H1 (cell line): ENCODE measurements at regions not wholly inside any gene's neighbourhood (a gene's known extent, or its start where the extent isn't known, plus 50 kb on each side); places are given as distances from the start of the nearest gene placed in this dataset.

ENCODE experiments used
- CEBPB ChIP-seq: IDR thresholded peaks from 2 replicates; pipeline ENCODE4 v1.6.1; 2012; ENCODE audit warnings: low read depth, low read length
- KDM4A ChIP-seq: IDR thresholded peaks from one replicate; pipeline ENCODE4 v1.7.1; 2012; ENCODE audit warnings: low read depth, mild to moderate bottlenecking, moderate library complexity, low read length, inconsistent platforms; ENCODE audit not compliant: severe bottlenecking
- RAD21 ChIP-seq, 2 experiments: IDR thresholded peaks in 1 of 2; conservative IDR thresholded peaks in 1 of 2; 2 replicates each; pipeline ENCODE4 v1.6.1; 2011; ENCODE audit warnings: low read depth in 2 of 2, low read length in 2 of 2, improper control_type of control experiment in 1 of 2, inconsistent platforms in 1 of 2, mild to moderate bottlenecking in 1 of 2, moderate library complexity in 1 of 2
- TF ChIP-seq, protein P1 (sequence below): fragments of 300-600 bp; sonication (generic); IDR thresholded peaks from 2 replicates; pipeline ENCODE4 v1.7.1; 2012; ENCODE audit warnings: low read length, moderate library complexity, mild to moderate bottlenecking, inconsistent platforms; ENCODE audit not compliant: insufficient replicate concordance
- TF ChIP-seq, protein P2 (sequence below), 3 experiments: IDR thresholded peaks; 1 replicate in 2 of 3; 2 replicates in 1 of 3; pipeline versions ENCODE4 v1.5.1 to v1.6.1; 2011; ENCODE audit warnings: low read length in 3 of 3, mild to moderate bottlenecking in 3 of 3, inconsistent platforms in 2 of 3, low read depth in 1 of 3, moderate library complexity in 1 of 3; ENCODE audit not compliant: insufficient read depth in 1 of 3; ENCODE audit errors: control extremely low read depth in 1 of 3

DNA sequence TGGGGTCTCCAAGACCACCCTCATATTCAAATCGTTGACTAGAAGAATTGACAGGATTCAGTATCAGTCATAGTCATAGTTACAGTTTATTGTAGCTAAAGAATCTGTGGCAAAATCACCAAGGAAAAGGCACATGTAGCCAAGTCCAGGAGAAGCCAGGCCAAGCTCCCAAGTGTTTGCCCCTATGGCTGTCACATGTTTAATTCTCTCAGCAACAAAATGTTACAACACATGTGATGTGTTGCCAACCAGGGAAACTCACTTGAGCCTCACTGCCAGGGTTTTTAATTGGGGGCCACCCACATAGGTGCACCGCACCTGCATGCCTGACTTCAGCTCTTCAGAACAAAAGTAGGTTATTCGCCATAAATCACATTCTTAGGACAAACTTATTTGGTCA, 1030.9 kb upstream of the CELF2 start (continued):
- TF ChIP-seq, protein P1, sequence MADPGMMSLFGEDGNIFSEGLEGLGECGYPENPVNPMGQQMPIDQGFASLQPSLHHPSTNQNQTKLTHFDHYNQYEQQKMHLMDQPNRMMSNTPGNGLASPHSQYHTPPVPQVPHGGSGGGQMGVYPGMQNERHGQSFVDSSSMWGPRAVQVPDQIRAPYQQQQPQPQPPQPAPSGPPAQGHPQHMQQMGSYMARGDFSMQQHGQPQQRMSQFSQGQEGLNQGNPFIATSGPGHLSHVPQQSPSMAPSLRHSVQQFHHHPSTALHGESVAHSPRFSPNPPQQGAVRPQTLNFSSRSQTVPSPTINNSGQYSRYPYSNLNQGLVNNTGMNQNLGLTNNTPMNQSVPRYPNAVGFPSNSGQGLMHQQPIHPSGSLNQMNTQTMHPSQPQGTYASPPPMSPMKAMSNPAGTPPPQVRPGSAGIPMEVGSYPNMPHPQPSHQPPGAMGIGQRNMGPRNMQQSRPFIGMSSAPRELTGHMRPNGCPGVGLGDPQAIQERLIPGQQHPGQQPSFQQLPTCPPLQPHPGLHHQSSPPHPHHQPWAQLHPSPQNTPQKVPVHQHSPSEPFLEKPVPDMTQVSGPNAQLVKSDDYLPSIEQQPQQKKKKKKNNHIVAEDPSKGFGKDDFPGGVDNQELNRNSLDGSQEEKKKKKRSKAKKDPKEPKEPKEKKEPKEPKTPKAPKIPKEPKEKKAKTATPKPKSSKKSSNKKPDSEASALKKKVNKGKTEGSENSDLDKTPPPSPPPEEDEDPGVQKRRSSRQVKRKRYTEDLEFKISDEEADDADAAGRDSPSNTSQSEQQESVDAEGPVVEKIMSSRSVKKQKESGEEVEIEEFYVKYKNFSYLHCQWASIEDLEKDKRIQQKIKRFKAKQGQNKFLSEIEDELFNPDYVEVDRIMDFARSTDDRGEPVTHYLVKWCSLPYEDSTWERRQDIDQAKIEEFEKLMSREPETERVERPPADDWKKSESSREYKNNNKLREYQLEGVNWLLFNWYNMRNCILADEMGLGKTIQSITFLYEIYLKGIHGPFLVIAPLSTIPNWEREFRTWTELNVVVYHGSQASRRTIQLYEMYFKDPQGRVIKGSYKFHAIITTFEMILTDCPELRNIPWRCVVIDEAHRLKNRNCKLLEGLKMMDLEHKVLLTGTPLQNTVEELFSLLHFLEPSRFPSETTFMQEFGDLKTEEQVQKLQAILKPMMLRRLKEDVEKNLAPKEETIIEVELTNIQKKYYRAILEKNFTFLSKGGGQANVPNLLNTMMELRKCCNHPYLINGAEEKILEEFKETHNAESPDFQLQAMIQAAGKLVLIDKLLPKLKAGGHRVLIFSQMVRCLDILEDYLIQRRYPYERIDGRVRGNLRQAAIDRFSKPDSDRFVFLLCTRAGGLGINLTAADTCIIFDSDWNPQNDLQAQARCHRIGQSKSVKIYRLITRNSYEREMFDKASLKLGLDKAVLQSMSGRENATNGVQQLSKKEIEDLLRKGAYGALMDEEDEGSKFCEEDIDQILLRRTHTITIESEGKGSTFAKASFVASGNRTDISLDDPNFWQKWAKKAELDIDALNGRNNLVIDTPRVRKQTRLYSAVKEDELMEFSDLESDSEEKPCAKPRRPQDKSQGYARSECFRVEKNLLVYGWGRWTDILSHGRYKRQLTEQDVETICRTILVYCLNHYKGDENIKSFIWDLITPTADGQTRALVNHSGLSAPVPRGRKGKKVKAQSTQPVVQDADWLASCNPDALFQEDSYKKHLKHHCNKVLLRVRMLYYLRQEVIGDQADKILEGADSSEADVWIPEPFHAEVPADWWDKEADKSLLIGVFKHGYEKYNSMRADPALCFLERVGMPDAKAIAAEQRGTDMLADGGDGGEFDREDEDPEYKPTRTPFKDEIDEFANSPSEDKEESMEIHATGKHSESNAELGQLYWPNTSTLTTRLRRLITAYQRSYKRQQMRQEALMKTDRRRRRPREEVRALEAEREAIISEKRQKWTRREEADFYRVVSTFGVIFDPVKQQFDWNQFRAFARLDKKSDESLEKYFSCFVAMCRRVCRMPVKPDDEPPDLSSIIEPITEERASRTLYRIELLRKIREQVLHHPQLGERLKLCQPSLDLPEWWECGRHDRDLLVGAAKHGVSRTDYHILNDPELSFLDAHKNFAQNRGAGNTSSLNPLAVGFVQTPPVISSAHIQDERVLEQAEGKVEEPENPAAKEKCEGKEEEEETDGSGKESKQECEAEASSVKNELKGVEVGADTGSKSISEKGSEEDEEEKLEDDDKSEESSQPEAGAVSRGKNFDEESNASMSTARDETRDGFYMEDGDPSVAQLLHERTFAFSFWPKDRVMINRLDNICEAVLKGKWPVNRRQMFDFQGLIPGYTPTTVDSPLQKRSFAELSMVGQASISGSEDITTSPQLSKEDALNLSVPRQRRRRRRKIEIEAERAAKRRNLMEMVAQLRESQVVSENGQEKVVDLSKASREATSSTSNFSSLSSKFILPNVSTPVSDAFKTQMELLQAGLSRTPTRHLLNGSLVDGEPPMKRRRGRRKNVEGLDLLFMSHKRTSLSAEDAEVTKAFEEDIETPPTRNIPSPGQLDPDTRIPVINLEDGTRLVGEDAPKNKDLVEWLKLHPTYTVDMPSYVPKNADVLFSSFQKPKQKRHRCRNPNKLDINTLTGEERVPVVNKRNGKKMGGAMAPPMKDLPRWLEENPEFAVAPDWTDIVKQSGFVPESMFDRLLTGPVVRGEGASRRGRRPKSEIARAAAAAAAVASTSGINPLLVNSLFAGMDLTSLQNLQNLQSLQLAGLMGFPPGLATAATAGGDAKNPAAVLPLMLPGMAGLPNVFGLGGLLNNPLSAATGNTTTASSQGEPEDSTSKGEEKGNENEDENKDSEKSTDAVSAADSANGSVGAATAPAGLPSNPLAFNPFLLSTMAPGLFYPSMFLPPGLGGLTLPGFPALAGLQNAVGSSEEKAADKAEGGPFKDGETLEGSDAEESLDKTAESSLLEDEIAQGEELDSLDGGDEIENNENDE = no peak
- TF ChIP-seq, protein P2, sequence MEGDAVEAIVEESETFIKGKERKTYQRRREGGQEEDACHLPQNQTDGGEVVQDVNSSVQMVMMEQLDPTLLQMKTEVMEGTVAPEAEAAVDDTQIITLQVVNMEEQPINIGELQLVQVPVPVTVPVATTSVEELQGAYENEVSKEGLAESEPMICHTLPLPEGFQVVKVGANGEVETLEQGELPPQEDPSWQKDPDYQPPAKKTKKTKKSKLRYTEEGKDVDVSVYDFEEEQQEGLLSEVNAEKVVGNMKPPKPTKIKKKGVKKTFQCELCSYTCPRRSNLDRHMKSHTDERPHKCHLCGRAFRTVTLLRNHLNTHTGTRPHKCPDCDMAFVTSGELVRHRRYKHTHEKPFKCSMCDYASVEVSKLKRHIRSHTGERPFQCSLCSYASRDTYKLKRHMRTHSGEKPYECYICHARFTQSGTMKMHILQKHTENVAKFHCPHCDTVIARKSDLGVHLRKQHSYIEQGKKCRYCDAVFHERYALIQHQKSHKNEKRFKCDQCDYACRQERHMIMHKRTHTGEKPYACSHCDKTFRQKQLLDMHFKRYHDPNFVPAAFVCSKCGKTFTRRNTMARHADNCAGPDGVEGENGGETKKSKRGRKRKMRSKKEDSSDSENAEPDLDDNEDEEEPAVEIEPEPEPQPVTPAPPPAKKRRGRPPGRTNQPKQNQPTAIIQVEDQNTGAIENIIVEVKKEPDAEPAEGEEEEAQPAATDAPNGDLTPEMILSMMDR (IDR thresholded peaks at IDR 0.05; ENCODE audit: control extremely low read depth in 1 of 3, insufficient read depth in 1 of 3, low read depth in 1 of 3, low read length in 3 of 3) = no peak
- TF ChIP-seq CEBPB (no peak), RAD21 (IDR thresholded peaks at IDR 0.05 in 1 of 2, conservative IDR thresholded peaks at IDR 0.05 in 1 of 2; ENCODE audit: low read depth in 2 of 2, low read length in 2 of 2) (no peak), KDM4A (no peak)
